SH-SY5Y (cell line): ENCODE measurements at regions not wholly inside any gene's neighbourhood (a gene's known extent, or its start where the extent isn't known, plus 50 kb on each side); places are given as distances from the start of the nearest gene placed in this dataset.

Experiments used
- GATA2 ChIP-seq: IDR thresholded peaks from 2 replicates; pipeline ENCODE4 v1.6.1; 2011; ENCODE audit warnings: mild to moderate bottlenecking, low read depth, low read length
- GATA3 ChIP-seq: IDR thresholded peaks from 2 replicates; pipeline ENCODE4 v1.6.1; 2011; ENCODE audit warnings: low read depth, mild to moderate bottlenecking, low read length, moderate library complexity

DNA sequence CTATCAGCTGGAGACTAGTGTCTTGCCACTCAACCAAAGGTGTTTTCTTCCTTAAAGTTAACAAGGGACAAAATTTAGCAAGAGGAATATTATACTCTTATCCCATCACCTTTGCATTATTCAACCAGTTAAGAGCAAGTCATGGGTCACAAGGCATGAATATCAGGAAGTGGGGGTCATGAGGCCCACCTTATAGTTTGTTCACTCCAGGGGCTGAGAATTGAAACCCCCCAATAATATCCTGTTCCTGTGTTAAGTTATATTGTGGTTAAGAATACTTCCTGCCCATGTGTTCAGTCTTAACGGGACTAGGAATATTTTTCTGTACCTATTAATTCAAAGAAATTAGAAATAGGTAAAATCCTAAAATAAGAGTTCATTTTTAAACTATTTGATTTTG, 239.7 kb downstream of the S1PR1 start:
- no peak for TF ChIP-seq GATA3
- no peak for TF ChIP-seq GATA2
